ENCODE measurements at regions not wholly inside any gene's neighbourhood (a gene's known extent, or its start where the extent isn't known, plus 50 kb on each side); places are given as distances from the start of the nearest gene placed in this dataset.
"Not testable (repeated sequence)": the region's sequence is repeated elsewhere in the genome, so short reads cannot be mapped to it uniquely, and the experiment has no call there.

DNA sequence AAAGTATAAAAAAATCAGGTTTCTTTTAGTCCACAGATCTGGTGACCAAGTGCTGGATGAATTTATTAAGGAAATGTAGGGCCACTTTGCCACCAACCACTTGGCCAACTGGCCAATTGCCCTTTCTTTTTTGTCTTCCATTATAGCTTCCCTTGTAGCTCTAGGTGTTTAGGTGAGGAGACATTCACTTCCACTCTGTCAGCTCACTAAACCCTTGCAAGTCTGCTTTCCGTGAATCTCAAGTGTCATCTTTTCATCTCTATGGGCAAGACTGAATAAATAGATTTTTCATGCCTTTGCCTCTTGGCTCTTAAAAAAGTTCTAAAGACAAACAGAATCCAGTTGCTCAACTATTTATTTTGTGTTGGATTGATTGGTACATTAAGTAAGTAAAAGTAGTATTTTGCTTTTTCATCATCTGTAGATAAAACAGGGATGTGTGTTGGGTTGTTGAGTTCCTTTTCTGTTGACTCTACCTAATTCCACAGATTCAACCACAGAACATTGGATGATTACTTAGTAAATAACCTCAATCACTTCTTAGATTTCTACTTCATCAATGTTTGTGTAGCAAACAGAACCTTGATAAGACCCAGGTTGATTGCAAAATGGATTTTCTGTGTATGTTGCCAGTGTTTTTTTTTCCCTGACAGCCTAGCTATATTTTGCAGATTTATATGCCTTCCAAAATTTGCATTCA is 68.1 kb upstream of the GRXCR1 start:
- no peak for DNase-seq (ENCODE audit: low spot score)

DNA sequence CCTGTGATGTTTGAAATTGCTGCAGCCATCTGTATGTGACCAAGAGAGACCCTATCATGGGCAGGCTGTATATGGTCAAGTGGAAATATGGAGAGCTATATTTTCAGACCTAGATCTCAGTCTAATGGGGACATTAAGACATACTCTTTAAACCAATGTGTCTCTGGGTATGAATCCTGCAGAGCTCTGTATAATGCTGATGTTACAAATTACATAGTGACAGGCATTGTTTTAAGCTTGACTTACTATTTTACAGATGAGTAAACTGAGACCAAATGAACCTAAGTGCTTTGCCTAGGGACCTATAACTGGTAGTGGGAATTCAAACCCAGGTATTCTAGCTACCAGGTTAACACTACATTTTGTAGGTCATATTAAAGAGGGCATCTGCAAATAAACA is 71.3 kb upstream of the GRXCR1 start:
- no peak for DNase-seq (ENCODE audit: low spot score)

DNA sequence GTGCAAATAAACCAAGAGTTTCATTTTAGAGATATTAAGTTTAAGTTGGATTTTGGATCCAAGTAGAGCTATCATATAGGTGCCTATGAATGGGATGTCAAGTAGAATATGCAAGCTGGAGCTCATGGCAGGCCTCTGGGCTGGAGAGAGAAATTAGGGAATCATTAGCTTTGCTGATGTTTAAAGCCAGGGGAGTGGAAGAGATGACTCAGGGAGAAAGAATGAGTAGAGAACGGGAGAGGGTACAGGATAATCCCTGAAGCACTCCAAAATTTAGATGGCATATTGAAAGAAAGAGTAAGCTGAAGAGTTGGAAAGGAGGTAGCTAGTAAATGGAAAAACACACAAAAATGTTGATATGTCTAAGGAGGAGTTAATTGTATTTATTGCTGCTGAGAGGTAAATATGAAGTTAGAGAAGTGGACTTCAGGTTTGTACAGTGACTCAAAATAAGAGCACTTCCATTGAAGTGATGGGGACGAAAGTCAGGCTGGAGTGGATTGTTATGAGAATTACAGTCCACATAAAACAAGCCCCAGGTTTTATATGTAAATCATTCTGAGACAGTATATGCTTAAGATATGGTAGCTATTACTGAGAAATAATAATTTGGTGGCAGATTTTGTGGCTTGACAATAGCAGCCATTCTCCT is 72.5 kb upstream of the GRXCR1 start:
- no peak for DNase-seq (ENCODE audit: low spot score)

DNA sequence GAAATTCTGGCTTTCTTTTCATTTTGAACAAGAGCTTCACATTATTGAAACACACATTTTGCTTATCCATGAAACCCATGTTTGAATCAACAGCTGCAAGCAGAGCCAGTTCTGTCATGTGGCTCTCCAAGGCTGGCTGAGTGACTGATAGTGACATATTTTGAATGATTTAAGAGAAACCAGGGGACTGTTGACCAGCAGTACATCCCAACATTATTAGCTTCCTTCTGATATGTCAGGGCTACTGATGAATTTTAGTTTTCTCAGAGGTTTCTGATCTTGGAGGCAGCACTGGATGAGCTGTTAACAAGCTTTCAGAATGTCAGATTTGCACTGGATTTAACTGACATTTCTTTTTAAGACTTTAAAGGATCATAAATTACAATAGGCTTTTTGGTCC is 74.6 kb upstream of the GRXCR1 start:
- no peak for DNase-seq (ENCODE audit: low spot score)

DNA sequence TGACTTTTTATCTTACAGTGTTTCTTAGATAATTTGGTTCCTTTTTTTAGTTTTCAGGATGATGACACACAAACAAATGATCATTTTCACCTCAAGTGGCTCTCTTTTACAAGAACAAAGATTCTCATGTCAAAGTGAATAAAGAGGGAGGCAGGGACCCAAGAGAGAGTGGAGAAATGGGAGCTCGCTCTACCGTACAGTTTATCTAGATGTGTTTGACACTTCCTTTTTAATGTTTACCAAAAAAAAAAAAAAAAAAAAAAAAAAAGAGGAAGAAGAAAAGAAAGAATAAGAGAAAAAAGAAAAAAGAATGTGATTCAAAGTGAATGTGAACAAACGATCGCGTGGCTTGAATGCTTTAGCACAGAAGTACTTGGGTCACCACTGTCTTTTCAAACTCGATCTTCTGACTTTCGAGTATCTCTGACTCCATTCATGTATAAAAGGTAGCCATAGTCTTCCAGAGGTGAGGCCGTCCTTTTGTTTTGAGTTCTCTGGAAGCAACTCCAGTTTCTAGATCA is 75.6 kb upstream of the GRXCR1 start:
- DNase-seq (ENCODE audit: low spot score) = no peak

DNA sequence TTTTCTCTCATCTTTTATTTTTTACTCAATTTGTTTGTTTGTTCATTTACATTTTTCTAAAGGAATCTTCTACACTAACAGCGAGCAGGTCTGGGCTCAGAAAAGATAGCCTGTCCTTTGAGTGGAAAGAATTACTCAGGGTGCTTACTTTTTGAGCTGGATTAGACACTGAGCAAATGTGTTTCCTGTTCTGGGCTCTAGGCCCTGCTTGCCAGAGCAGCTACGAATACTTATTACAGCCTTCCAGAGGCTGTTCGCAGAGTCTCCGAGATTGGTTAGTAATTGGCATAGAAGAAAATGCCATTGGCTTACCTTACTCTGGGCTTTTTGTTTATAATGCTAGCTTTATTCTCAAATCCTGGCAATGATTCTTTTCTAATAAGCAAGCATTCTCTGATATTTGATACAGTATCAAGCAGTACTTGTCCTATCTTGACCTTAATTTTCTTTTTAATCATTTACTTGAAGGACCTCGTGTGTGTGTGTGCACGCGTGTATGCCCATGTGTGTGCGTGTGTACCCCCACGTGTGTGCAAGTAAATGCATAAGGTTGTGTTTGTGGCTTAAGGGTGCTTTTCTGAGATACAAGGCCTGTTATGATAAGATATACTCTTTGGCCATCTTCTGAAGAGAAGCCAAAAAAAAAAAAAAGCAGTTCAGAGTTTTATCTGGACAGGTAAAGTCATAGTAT is 76.2 kb upstream of the GRXCR1 start:
- peak; percentile 30 for DNase-seq (ENCODE audit: low spot score)

DNA sequence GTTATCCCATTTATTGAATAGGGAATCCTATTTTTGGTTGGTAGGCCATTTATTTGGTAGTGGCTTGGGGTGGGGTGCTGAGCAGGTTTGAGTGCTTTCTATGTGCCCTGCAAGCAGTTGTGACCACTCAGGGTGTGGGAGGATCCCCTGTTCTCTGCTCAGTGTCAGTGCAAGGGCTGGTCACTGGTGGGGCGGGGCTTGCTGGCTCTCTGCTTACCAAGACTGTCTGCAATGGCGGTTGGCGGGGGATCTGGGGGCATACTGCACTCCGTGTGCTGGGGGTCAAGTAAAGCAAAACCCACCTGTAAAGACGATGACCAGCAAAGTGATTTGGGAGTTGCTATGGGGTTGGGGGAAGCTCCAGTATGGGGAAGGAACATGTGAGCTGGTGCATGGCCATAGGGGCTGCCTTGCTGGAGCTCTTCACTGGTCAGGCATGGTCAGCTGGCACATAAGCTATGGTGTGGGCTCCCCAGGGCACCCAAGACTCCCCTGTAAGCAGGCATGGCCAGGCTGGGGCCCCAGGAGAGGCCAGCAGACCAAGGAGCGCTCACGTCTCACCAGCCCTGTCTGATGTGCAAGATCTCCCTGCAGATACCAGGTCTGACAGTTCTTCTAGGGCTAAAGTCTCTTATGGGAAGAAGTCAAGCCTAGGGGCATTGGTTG is 83.0 kb upstream of the GRXCR1 start:
- no peak for DNase-seq (ENCODE audit: low spot score)

DNA sequence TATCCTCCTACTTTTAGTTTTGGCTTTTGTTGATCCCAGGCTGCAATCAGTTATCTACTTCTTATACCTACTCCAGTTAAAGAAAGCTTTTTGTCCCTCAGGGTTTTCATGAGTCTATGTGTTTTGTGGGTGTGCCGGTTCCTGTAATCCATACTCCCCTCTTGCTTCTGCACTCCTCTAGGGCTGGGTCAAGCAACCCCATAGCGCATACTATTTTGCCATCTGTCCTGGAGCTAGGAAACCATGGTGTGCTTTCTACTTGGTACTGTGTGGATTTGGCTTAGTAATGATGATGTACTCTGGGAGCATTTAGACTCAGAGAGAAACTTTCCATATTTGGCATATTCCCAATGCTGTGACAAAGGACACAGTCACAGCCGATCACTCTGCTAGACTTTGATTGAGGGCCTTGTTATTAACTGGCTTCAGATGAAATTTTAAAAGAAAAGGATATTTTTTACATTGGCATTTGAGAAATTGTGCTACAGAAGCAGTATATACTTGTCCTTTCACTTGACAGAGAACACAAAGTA is 86.1 kb upstream of the GRXCR1 start:
- peak; percentile 59 for DNase-seq (ENCODE audit: low spot score)

DNA sequence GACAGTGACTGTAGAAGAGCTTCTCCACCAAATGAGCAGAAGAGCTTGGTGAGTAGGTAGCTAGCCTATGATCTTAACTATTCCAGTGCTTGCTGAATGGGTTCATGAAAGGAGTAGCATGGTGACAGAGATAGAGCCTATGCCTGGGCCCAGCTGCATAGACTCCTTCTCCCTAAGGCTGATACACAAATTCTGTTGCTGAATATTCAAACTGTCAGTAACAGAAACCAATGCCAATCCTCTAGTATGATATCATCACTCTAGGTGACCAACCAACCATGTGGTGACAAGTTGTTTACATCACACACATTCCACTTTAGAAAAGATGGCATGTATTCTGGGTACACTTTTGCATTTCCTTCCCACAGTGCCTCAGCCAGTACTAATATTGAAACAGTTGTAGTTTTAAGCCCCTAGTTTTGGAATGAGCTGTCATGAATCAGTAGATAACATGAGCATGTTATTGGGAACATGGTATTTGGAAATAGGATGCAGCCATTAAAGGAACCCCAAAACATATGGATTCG is 103.4 kb upstream of the GRXCR1 start:
- DNase-seq (ENCODE audit: low spot score) = no peak

DNA sequence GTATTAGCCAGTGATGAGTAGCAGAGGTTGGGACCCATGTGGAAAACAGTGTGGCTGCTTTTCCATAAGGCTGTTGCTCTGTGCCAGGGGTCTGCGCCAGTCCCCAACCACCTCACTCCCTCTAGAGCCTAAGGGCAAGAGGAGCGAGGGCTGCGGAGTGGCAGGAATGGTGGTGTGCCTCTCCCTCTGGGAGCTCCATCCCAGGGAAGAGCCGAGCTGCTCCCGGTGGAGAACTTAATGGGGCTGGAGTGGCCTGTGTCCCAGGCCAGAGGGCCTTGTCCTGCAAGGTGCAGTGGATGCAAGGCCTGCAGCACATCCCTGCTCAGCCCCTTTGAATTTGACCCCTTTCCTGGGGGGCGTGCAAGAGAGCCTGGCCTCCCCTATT is 105.4 kb upstream of the GRXCR1 start:
- no peak for DNase-seq (ENCODE audit: low spot score)

DNA sequence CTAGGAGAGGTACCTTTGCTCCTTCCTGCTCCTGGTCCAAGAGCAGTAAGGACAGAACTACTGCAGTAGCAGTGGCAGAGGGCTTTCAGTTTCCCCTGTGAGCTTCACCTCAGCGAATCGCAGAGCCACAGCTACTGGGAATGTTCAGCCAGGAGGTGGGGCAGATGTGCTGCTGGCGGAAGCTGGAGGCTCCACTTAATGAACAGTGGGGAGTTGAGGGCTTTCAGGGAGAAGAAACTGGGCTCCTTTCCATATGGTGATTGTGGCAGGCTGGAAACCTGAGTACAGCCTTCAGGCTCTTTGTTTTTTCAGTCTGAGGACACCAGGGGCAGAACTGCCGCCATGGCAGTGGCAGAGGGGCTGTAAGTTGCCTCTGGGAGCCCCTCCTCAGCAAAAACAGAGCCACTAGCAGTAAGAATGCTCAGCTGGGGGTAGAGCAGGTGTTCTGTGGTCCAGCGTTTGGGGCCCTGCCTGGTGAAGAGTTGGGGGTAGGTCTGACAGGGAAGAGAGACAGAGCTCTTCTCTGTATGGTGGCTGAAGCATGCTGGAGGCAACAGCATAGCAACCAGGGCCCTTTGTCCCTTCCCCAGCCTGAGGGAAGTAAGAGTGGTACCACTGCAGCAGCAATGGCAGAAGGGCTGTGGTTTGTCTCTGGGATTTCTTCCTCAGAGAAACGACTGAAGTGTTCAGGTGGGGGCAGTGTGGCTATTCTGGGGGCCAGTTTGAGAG is 106.0 kb upstream of the GRXCR1 start:
- no peak for DNase-seq (ENCODE audit: low spot score)

DNA sequence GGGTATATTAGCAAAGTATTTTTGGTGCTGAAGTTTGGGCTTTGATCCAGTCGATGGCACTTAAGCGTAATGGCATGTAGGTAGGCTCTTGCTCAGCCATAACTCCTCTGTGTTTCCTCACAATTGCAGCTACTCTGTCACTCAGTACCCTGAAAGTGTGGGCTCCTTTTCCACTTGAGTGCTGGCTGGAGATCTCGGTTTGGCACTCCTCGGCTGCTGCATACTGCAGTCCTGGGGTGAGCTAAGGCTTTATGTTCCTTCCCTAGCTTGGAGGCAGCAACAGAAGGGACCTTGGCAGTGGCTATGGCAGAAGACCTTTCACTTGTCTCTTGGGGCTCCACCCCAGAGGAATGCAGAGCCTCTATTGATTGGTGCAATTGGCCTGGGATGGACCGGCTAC is 106.7 kb upstream of the GRXCR1 start:
- DNase-seq (ENCODE audit: low spot score) = no peak

DNA sequence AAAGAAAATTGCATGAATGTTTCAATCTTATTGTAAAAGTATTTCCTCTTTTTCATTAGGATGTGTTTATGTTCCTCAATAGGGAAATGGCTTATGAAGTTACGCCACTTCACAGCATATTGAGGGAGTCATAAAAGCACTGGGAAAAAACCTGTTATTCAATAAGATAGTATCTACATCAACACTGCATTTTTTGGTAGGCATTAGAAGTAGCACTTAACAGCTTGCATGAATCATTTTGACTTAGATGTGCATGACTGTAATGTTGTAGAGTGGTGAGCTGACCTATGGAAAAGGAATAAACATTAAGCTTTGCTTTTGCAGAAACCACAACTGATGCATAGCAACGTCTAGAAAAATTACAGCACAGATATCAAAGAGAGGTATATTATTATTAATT is 111.2 kb upstream of the GRXCR1 start:
- no peak for DNase-seq (ENCODE audit: low spot score)

DNA sequence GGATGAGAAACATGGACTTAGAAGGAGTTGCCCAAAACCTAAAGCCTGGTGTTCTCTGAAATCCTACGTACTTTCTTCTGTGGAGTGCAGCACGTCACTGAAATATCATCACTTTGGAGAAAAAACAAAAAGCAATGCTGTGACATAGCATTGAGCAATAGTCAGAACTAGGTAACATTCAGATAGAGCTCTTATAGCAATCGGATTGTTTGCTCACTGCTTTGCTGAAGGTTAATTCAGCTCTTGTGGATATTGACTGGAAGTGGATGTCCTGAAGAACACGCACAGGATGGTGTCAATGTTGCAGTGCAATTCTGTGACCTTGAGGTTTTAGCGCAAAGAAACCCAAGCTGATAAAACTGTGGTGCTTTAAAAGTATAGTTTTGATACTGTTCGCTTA is 114.2 kb upstream of the GRXCR1 start:
- DNase-seq (ENCODE audit: low spot score) = no peak

DNA sequence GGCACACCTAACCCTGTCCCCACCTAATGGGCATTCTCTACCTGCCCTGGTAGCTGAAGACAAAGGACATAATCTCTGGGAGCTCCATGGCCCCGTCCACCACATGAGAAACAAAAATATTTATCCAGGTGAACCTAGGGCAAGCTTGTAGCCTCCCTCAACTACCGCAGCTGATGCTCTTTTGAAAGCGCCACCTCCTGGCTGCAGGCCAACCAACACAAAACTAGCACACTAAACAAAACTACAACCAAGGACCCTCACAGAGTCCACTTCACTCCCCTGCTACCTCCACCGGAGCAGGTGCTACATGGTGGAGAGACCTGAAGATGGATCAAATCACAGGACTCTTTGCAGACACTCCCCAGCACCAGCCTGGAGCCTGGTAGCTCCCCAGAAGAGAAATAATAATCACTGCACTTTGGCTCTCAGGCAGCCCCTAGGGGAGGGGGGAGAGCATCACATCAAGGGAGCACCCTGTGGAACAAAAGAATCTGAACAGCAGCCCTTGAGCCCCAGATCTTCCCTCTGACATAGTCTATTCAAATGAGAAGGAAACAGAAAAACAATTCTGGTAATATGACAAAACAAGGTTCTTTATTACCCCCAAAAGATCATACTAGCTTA is 111.3 kb upstream of the ATP8A1 start:
- no peak for DNase-seq (ENCODE audit: low spot score)

DNA sequence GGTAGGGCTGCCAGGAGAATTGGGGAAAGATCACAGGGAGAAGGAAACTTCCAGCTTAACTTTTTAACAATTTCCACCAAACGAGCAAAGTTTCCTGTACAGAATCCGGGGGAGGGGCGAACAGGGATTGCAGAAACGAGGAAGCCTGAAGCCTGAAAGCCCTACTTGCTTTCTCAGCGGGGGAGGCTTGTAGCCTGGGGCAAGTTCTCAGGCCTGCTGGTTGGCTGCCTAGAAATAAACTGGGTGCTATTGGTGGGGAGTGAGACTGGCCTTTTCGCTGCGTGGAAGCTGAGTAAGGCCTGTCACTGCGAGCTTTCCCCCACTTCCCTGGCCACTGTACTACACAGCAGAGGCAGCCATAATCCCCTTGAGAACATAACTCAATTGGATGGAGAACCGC is 110.8 kb upstream of the ATP8A1 start:
- DNase-seq (ENCODE audit: low spot score) = no peak

DNA sequence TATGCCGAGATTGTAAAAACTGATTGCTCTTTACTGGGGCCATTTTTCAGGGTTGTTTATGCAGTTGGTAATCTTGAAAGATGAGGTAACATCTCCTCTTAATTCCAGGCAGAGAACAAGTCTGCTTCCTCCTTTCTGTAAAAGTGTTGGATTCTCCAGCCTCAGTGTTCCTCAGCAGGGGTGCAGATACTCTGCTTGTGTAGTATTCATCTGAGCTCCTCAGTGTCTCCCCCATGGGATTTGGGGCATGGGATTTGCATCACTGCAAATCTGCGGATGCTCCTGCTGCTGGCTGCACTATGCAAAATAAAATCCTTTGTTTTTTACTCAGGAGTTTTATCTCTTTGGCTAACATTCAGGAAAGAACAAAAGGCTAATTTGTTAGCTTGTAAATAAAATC is 104.9 kb upstream of the ATP8A1 start:
- no peak for DNase-seq (ENCODE audit: low spot score)

DNA sequence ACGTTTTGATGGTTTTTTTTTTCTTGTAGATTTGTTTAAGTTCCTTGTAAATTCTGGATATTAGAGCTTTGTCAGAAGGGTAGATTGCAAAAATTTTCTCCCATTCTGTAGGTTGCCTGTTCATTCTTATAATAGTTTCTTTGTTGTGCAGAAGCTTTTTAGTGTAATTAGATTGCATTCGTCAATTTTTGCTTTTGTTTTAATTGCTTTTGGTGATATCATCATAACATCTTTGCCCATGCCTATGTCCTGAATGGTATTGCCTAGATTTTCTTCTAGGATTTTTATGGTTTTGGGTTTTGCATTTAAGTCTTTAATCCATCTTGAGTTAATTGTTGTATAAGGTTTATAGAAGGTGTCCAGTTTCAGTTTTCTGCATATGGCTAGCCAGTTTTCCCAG is 98.1 kb upstream of the ATP8A1 start:
- not testable (repeated sequence) for DNase-seq (ENCODE audit: low spot score)

DNA sequence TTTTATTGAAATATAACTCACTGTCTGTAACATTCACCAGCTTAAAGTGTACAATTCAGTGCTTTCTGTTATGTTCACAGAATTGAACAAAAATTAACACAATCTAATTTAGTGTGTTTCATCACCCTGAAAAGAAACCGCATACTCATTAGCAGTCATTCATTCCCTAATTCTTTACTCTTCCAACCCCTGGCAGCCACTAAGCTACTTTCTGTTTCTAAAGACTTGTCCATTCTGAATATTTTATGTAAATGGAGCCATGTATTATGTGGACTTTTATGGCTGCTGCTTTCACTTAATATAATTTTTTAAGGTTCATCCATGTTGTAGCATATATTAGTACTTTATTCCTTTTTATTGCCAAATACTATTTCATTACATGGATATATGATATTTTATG is 94.7 kb upstream of the ATP8A1 start:
- DNase-seq (ENCODE audit: low spot score) = no peak

DNA sequence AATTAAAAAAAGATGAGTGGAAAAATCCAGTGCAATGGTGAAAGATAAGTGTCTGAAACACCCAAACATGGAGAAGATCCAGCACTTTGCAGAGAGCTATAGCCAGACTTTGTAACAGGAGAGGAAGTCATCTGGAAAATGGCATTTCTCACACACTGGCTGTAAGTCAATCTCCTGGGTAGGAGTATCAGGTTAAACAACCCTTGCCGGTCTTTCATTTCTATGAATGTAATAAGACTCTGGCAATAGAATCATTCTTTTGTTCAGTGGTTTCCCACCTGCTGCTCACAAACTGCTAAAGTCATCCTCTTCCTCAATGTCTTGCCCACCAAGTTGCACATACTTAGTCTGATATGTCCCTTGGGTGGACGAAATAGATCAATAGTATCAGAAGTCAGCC is 94.0 kb upstream of the ATP8A1 start:
- no peak for DNase-seq (ENCODE audit: low spot score)

DNA sequence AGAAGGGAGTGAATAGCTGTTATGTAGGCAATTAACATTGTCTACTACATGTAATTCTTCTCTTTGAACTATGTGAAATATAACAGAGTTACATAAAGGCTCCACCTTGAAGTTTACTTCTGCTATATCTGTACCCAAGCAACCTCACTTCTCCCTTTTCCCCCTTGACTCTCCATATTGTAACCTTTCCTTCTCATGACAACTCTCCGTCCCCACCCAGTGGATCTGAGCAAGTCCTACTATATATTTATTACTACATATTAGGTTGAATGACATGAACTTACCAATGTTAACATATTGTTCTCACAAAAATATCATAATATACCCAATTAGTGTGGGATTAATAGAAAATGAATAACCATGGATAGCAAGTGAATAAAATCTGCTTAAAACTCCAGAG is 93.2 kb upstream of the ATP8A1 start:
- peak; percentile 68 for DNase-seq (ENCODE audit: low spot score)

All from Ammon's horn (tissue), 1 donor.